Neuronal stem cell (in vitro differentiated cells): ENCODE measurements at regions not wholly inside any gene's neighbourhood (a gene's known extent, or its start where the extent isn't known, plus 50 kb on each side); places are given as distances from the start of the nearest gene placed in this dataset.

Source experiments
- DNase-seq: peaks from one replicate; pipeline ENCODE4 v3.0.0-alpha.2; 2013; ENCODE audit warnings: low spot score
- H2AFZ ChIP-seq: one replicate; pipeline ENCODE4 v1.6.1; 2013; ENCODE audit warnings: mild to moderate bottlenecking, low read length, inconsistent platforms
- H2AK5ac ChIP-seq: 2 replicates; pipeline ENCODE4 v1.6.1; 2013; ENCODE audit warnings: low read depth, mild to moderate bottlenecking, inconsistent platforms, low read length, moderate library complexity, mixed read lengths
- H2BK120ac ChIP-seq: 2 replicates; pipeline ENCODE4 v1.6.1; 2013; ENCODE audit warnings: low read depth, mild to moderate bottlenecking, inconsistent platforms, low read length, moderate library complexity, mixed read lengths
- H2BK12ac ChIP-seq: one replicate; pipeline ENCODE4 v1.6.1; 2013; ENCODE audit warnings: low read length, inconsistent platforms
- H2BK15ac ChIP-seq: 2 replicates; pipeline ENCODE4 v1.6.1; 2013; ENCODE audit warnings: mild to moderate bottlenecking, low read length, inconsistent platforms, mixed read lengths
- H2BK5ac ChIP-seq: one replicate; pipeline ENCODE4 v1.6.1; 2013; ENCODE audit warnings: inconsistent platforms, mild to moderate bottlenecking, low read length, moderate library complexity
- H3K14ac ChIP-seq: one replicate; pipeline ENCODE4 v1.6.1; 2013; ENCODE audit warnings: low read length, inconsistent platforms
- H3K18ac ChIP-seq: 2 replicates; pipeline ENCODE4 v1.6.1; 2013; ENCODE audit warnings: low read length, inconsistent platforms
- H3K23ac ChIP-seq: 2 replicates; pipeline ENCODE4 v1.6.1; 2013; ENCODE audit warnings: low read depth, mild to moderate bottlenecking, mixed read lengths, low read length, inconsistent platforms; ENCODE audit not compliant: poor library complexity
- H3K27ac ChIP-seq: replicated peaks from 3 replicates; pipeline ENCODE4 v1.5.1; 2013; ENCODE audit warnings: low read length, inconsistent platforms
- H3K27me3 ChIP-seq, 3 experiments: 2 replicates each; pipeline ENCODE4 v1.6.1; 2013; ENCODE audit warnings: low read length in 3 of 3, mild to moderate bottlenecking in 2 of 3, inconsistent platforms in 1 of 3, low read depth in 1 of 3, mixed read lengths in 1 of 3, moderate library complexity in 1 of 3; ENCODE audit not compliant: control insufficient read depth in 3 of 3, insufficient read depth in 3 of 3
- H3K36me3 ChIP-seq, 2 donors: replicated peaks in 1 of 2; 2 replicates each; pipeline ENCODE4 v1.6.1; 2013; ENCODE audit warnings: low read length in 2 of 2; ENCODE audit not compliant: control insufficient read depth in 2 of 2, insufficient read depth in 2 of 2
- H3K4ac ChIP-seq: 2 replicates; pipeline ENCODE4 v1.6.1; 2013; ENCODE audit warnings: inconsistent platforms, mild to moderate bottlenecking, low read length, moderate library complexity
- H3K4me1 ChIP-seq, 2 donors: 1 replicate in 1 of 2; 2 replicates in 1 of 2; pipeline ENCODE4 v1.6.1; 2013; ENCODE audit warnings: low read length in 2 of 2, low read depth in 1 of 2; ENCODE audit not compliant: control insufficient read depth in 2 of 2, insufficient read depth in 1 of 2
- H3K4me2 ChIP-seq: one replicate; pipeline ENCODE4 v1.6.1; 2013; ENCODE audit warnings: mild to moderate bottlenecking, low read length, inconsistent platforms; ENCODE audit not compliant: insufficient read depth, poor library complexity, severe bottlenecking
- H3K4me3 ChIP-seq, 2 donors: 2 replicates each; pipeline ENCODE4 v1.5.1; 2013; ENCODE audit warnings: low read length in 2 of 2, mild to moderate bottlenecking in 2 of 2, inconsistent platforms in 1 of 2, moderate library complexity in 1 of 2
- H3K79me1 ChIP-seq: one replicate; pipeline ENCODE4 v1.6.1; 2013; ENCODE audit warnings: low read depth, mild to moderate bottlenecking, inconsistent platforms, low read length, moderate library complexity
- H3K9ac ChIP-seq: one replicate; pipeline ENCODE4 v1.6.1; 2013; ENCODE audit warnings: mild to moderate bottlenecking, low read depth, low read length, inconsistent platforms; ENCODE audit not compliant: poor library complexity
- H3K9me3 ChIP-seq, 2 donors: replicated peaks in 1 of 2; 2 replicates each; pipeline versions ENCODE3 to v1.6.1; 2013; ENCODE audit warnings: low read length in 2 of 2, mild to moderate bottlenecking in 2 of 2, inconsistent platforms in 1 of 2, low read depth in 1 of 2, mixed read lengths in 1 of 2, moderate library complexity in 1 of 2; ENCODE audit not compliant: control insufficient read depth in 2 of 2, insufficient read depth in 1 of 2
- H4K8ac ChIP-seq: one replicate; pipeline ENCODE4 v1.6.1; 2013; ENCODE audit warnings: low read depth, mild to moderate bottlenecking, inconsistent platforms, low read length, moderate library complexity
- H4K91ac ChIP-seq: one replicate; pipeline ENCODE4 v1.6.1; 2013; ENCODE audit warnings: low read length, low read depth, mild to moderate bottlenecking, inconsistent platforms; ENCODE audit not compliant: poor library complexity
- WGBS, 2 donors: extraction: QIAGEN DNeasy Blood & Tissue Kit; methylation state at CpG; one replicate each; pipeline ENCODE4 v1.1.7; 2013; ENCODE audit warnings: missing lambda C conversion rate in 2 of 2, mixed read lengths in 1 of 2; ENCODE audit not compliant: insufficient read length in 2 of 2, insufficient replicate concordance in 1 of 2; ENCODE audit errors: extremely low coverage in 2 of 2; 5-methylcytosine and 5-hydroxymethylcytosine counted together

DNA sequence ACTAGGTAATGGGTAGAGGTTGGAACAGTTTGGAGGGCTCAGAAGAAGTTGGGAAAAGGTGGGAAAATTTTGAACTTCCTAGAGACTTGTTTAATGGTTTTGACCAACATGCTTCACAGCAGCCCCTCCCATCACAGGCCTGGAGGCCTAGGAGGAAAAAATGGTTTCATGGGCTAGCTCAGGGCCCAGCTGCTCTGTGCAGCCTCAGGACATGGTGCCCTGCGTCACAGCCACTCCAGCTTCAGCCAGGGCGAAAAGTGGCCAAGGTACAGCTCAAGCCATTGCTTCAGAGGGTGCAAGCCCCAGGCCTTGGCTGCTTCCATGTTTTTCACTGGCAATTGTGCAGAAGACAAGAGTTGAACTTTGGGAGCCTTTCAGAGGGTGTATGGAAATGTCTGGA is 453.7 kb downstream of the LRRC70 start:
- no peaks in the 10 kb centered on the region for H3K36me3 ChIP-seq
- no peaks in the 10 kb centered on the region for H3K4me1 ChIP-seq
- H2BK12ac ChIP-seq: no peak overlapping the region
- no peak overlapping the region for H3K18ac ChIP-seq
- no peak for DNase-seq
- no peak overlapping the region for H3K4me2 ChIP-seq
- H2BK5ac ChIP-seq: no peak overlapping the region
- no peaks in the 10 kb centered on the region for H3K27me3 ChIP-seq
- no peak overlapping the region for H3K23ac ChIP-seq
- H3K27ac ChIP-seq: no peak overlapping the region
- no peak overlapping the region for H4K91ac ChIP-seq
- H2BK15ac ChIP-seq: no peak overlapping the region
- H2AK5ac ChIP-seq: no peak overlapping the region
- H4K8ac ChIP-seq: no peak overlapping the region
- no peak overlapping the region for H2BK120ac ChIP-seq
- no peaks in the 10 kb centered on the region for H3K79me1 ChIP-seq
- H3K9ac ChIP-seq: no peak overlapping the region
- no peak overlapping the region for H2AFZ ChIP-seq
- no CpG with 5 or more reads among the region's 2 CpGs for WGBS, 2 donors
- H3K9me3 ChIP-seq: peaks cover 8 to 9% of the 10 kb centered on the region in 2 donors
- no peak overlapping the region for H3K14ac ChIP-seq
- no peak overlapping the region for H3K4me3 ChIP-seq
- H3K4ac ChIP-seq: no peak overlapping the region

DNA sequence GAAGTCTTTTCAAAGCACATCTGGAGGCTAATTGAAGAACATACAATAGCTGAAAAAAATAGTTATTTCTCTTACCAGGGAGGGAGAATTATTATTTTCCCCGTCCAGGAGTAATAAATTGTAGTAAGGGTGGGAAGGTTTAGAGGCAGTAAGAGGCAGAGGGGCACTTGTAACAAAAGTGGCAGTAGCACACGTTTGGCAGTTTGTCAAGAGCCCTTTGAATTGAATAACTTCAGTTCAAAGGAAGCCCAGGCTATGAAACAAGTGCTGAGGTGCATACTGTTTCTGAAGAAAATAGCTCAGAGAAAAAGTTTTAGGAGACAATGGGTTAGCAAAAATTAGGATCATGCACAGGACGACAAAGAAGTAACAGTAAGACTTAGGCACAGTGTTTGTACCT is 451.3 kb downstream of the LRRC70 start:
- no peak overlapping the region for H3K9ac ChIP-seq
- no peak overlapping the region for H2BK5ac ChIP-seq
- no peak overlapping the region for H3K18ac ChIP-seq
- no peak overlapping the region for H3K4me3 ChIP-seq
- no peak overlapping the region for H2BK15ac ChIP-seq
- no peak overlapping the region for H3K27ac ChIP-seq
- H3K27me3 ChIP-seq: no peaks in the 10 kb centered on the region
- H3K4me1 ChIP-seq: no peaks in the 10 kb centered on the region
- no peak overlapping the region for H2AK5ac ChIP-seq
- H2BK120ac ChIP-seq: no peak overlapping the region
- H3K23ac ChIP-seq: no peak overlapping the region
- no peaks in the 10 kb centered on the region for H3K79me1 ChIP-seq
- no peak overlapping the region for H3K4ac ChIP-seq
- no peak overlapping the region for H3K4me2 ChIP-seq
- WGBS, 2 donors: no CpG with 5 or more reads among the region's 3 CpGs
- no peak overlapping the region for H2BK12ac ChIP-seq
- no peaks in the 10 kb centered on the region for H3K36me3 ChIP-seq
- H2AFZ ChIP-seq: no peak overlapping the region
- no peak for DNase-seq
- H3K14ac ChIP-seq: no peak overlapping the region
- peaks cover 8 to 9% of the 10 kb centered on the region in 2 donors for H3K9me3 ChIP-seq
- H4K91ac ChIP-seq: no peak overlapping the region
- H4K8ac ChIP-seq: no peak overlapping the region

DNA sequence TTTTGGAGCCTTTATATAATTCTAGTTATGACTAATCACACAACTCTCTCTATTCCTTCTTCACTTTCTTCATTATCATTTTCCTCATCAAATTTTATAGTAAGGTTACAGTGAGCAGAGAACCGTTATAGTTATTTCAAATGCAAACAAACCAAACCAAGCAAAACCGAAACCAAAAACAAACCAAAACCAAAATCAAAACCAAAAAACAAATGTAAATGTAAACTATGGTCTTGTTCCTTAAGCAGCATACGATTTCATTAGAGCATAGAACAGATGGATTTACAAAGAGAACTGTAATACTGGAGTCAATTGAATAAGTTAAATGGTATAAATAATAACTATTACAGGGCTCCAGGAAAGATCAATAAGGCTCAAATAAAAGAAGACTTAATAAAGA is 447.1 kb downstream of the LRRC70 start:
- 100% methylated on average over 1 of the region's 3 CpGs; no CpG with 5 or more reads in 1 of the 2 donors for WGBS, 2 donors
- H3K27ac ChIP-seq: no peak overlapping the region
- no peak overlapping the region for H2AK5ac ChIP-seq
- no peak overlapping the region for H4K8ac ChIP-seq
- H2BK5ac ChIP-seq: no peak overlapping the region
- H2BK120ac ChIP-seq: no peak overlapping the region
- H3K79me1 ChIP-seq: no peaks in the 10 kb centered on the region
- H3K18ac ChIP-seq: no peak overlapping the region
- H4K91ac ChIP-seq: no peak overlapping the region
- H3K4me3 ChIP-seq: no peak overlapping the region
- no peak for DNase-seq
- H2BK12ac ChIP-seq: no peak overlapping the region
- H2BK15ac ChIP-seq: no peak overlapping the region
- H3K9me3 ChIP-seq: no peaks in the 10 kb centered on the region
- no peak overlapping the region for H3K4me2 ChIP-seq
- H3K36me3 ChIP-seq: no peaks in the 10 kb centered on the region
- H3K4me1 ChIP-seq: no peaks in the 10 kb centered on the region
- no peaks in the 10 kb centered on the region for H3K27me3 ChIP-seq
- H3K23ac ChIP-seq: no peak overlapping the region
- H3K14ac ChIP-seq: no peak overlapping the region
- no peak overlapping the region for H3K9ac ChIP-seq
- no peak overlapping the region for H3K4ac ChIP-seq
- H2AFZ ChIP-seq: no peak overlapping the region

DNA sequence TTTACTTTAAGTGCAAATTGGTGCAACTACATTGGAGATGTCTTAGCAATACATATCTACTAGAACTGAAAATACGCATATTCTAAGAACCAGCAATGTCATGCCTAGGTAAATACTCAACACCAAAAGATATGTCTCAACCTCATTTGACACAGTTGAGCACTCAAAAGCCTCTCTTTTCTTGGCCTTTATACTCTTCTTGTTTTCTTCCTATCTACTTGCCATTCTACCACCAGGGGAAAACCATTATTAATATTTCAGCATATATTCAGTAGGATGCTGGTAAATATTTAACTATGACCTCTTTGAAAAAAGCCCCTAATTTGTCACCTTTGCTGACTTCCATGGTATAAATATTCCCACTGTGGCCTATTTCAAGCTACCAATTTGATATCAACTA is 443.8 kb downstream of the LRRC70 start:
- no peak overlapping the region for H2BK12ac ChIP-seq
- WGBS, 2 donors: no CpG with 5 or more reads among the region's 1 CpG
- no peak overlapping the region for H2AFZ ChIP-seq
- no peak overlapping the region for H3K23ac ChIP-seq
- no peak overlapping the region for H3K9ac ChIP-seq
- H4K91ac ChIP-seq: no peak overlapping the region
- no peak for DNase-seq
- H3K27ac ChIP-seq: no peak overlapping the region
- no peaks in the 10 kb centered on the region for H3K9me3 ChIP-seq
- no peak overlapping the region for H3K4me2 ChIP-seq
- H3K4ac ChIP-seq: no peak overlapping the region
- H3K36me3 ChIP-seq: no peaks in the 10 kb centered on the region
- H3K27me3 ChIP-seq: no peaks in the 10 kb centered on the region
- no peak overlapping the region for H2AK5ac ChIP-seq
- H2BK120ac ChIP-seq: no peak overlapping the region
- H3K4me1 ChIP-seq: no peaks in the 10 kb centered on the region
- no peak overlapping the region for H3K4me3 ChIP-seq
- no peak overlapping the region for H3K14ac ChIP-seq
- H2BK5ac ChIP-seq: no peak overlapping the region
- H2BK15ac ChIP-seq: no peak overlapping the region
- H4K8ac ChIP-seq: no peak overlapping the region
- no peak overlapping the region for H3K18ac ChIP-seq
- H3K79me1 ChIP-seq: no peaks in the 10 kb centered on the region
